NT2/D1 (cell line): ENCODE measurements at regions not wholly inside any gene's neighbourhood (a gene's known extent, or its start where the extent isn't known, plus 50 kb on each side); places are given as distances from the start of the nearest gene placed in this dataset.
"Not testable (repeated sequence)": the region's sequence is repeated elsewhere in the genome, so short reads cannot be mapped to it uniquely, and the experiment has no call there.

Experiments
- DNase-seq: peaks from one replicate; pipeline ENCODE4 v3.0.0-alpha.2; 2011; ENCODE audit warnings: low read depth, low spot score
- H3K27me3 ChIP-seq: 2 replicates; pipeline ENCODE4 v1.6.0; 2011; ENCODE audit warnings: mild to moderate bottlenecking; ENCODE audit not compliant: insufficient read length, insufficient read depth
- H3K36me3 ChIP-seq: 2 replicates; pipeline ENCODE4 v1.6.1; 2011; ENCODE audit warnings: mild to moderate bottlenecking, low read length, mixed read lengths; ENCODE audit not compliant: insufficient read depth, insufficient read length
- H3K4me1 ChIP-seq: 2 replicates; pipeline ENCODE4 v1.5.1; 2011; ENCODE audit not compliant: insufficient read depth, insufficient read length
- H3K4me3 ChIP-seq: 2 replicates; pipeline ENCODE4 v1.5.1; 2011; ENCODE audit warnings: low read depth; ENCODE audit not compliant: insufficient read length
- H3K9ac ChIP-seq: 2 replicates; pipeline ENCODE4 v1.6.0; 2011; ENCODE audit warnings: low read depth; ENCODE audit not compliant: insufficient read length
- H3K9me3 ChIP-seq: 2 replicates; pipeline ENCODE4 v1.5.1; 2011; ENCODE audit warnings: mild to moderate bottlenecking, low read length; ENCODE audit not compliant: insufficient read depth
- SUZ12 ChIP-seq: IDR thresholded peaks from 2 replicates; pipeline ENCODE4 v1.6.1; 2011; ENCODE audit not compliant: insufficient read length, insufficient read depth; ENCODE audit errors: extremely low read depth
- YY1 ChIP-seq: IDR thresholded peaks from 2 replicates; pipeline ENCODE4 v1.6.1; 2011; ENCODE audit not compliant: insufficient read length, insufficient read depth
- ZNF274 ChIP-seq: IDR thresholded peaks from 2 replicates; pipeline ENCODE4 v1.6.1; 2011; ENCODE audit warnings: mild to moderate bottlenecking, low read depth, low read length

DNA sequence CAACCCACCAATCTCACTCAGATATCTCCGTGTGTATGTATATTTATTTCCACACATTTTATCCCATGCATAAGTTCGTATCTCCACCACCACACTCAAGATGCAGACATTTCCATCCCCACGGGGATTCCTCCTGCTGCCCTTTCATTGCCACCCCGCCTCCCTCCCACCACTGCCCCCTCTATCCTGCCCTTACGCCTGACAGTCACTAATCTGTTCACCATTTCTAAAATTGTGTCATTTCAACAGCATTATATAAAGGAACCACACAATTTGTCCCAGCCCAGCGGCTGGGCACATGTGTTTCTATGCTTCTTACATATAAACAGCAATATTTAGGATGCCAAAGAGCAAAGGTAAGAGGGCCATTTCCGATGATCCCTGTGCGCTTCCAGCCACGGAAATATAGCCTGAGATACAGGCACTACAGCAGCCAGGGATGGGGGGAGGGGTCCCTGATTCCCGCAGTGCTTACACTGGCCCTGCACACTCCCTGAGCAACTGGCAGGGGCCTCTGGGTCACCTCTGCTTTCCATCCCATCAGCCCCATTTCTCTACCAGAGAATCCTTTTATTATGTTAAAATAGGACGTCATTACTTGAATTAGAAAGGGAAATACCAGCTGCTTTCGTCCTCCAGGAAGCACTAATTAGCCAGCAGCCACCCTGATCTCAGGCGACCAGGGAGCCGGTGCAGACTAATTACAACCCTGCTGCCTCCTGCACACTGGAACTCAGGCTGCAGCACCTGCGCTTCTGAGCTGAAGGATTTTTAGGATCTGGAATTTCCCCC, 372.0 kb upstream of the ATP10A start:
- DNase-seq, result peak; percentile 74
- peak overlapping the region; percentile 72 for H3K9ac ChIP-seq

GRCh38 chr15:26232691-26233090, 369.6 kb upstream of the ATP10A start:
- TF ChIP-seq YY1, result no peak
- no peak for TF ChIP-seq SUZ12
- no peak for TF ChIP-seq ZNF274
- peaks cover 14% of the 10 kb centered on the region for H3K4me1 ChIP-seq
- H3K4me3 ChIP-seq, result no peak overlapping the region
- no peak for DNase-seq
- no peak overlapping the region for H3K9ac ChIP-seq
- H3K9me3 ChIP-seq, result peaks cover 14% of the 10 kb centered on the region; the same call in 1 of the 2 replicates
- H3K36me3 ChIP-seq, result no peaks in the 10 kb centered on the region
- peaks cover under 1% of the 10 kb centered on the region for H3K27me3 ChIP-seq

More for the DNA sequence above, 372.0 kb upstream of the ATP10A start:
- Histone ChIP-seq H3K4me1 (peaks cover 19% of the 10 kb centered on the region), H3K4me3 (no peak overlapping the region), H3K27me3 (peaks cover 3% of the 10 kb centered on the region), H3K9me3 (peaks cover 5% of the 10 kb centered on the region; the same call in 1 of the 2 replicates), H3K36me3 (no peaks in the 10 kb centered on the region)
- no peak for TF ChIP-seq YY1

- Histone ChIP-seq H3K9me3 (peaks cover 14% of the 10 kb centered on the region; the same call in 1 of the 2 replicates), H3K27me3 (no peaks in the 10 kb centered on the region), H3K4me1 (peaks cover 9% of the 10 kb centered on the region), H3K36me3 (no peaks in the 10 kb centered on the region), H3K9ac (no peak overlapping the region), H3K4me3 (no peak overlapping the region)
- no peak for TF ChIP-seq SUZ12
- TF ChIP-seq ZNF274, result no peak
- no peak for TF ChIP-seq YY1
- DNase-seq, result no peak
These were observed 368.0 kb upstream of the ATP10A start for GRCh38 chr15:26231096-26231495.

DNA sequence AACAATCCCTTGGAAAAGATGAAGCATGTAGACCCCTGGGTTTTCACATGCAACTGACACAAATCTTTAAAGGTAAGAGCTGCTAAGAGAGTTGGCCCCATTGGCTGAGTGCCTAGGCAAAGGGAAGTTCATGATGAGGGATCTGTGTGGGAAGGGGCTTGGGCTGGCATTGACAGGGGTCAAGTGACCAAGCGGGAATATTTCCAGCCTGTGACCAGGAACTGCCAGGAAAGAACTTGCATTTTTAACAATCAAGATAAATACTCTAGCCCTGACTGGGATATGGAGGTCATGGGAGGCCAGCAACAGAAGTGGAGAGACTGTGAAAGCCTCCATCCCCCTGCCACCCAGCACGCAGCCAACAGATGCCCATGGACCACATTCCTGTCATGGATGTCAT, 361.1 kb upstream of the ATP10A start:
- Histone ChIP-seq H3K27me3 (no peaks in the 10 kb centered on the region), H3K4me3 (no peak overlapping the region), H3K4me1 (no peaks in the 10 kb centered on the region), H3K36me3 (no peaks in the 10 kb centered on the region), H3K9me3 (peaks cover 9% of the 10 kb centered on the region; the same call in 1 of the 2 replicates), H3K9ac (no peak overlapping the region)
- DNase-seq, result no peak
- TF ChIP-seq ZNF274, result no peak
- no peak for TF ChIP-seq YY1
- TF ChIP-seq SUZ12, result no peak

GRCh38 chr15:26223720-26224119, 360.6 kb upstream of the ATP10A start:
- H3K36me3 ChIP-seq, result no peaks in the 10 kb centered on the region
- peaks cover 9% of the 10 kb centered on the region; the same call in 1 of the 2 replicates for H3K9me3 ChIP-seq
- no peak for TF ChIP-seq SUZ12
- TF ChIP-seq ZNF274, result no peak
- no peak for TF ChIP-seq YY1
- DNase-seq, result no peak
- no peak overlapping the region for H3K9ac ChIP-seq
- H3K4me3 ChIP-seq, result no peak overlapping the region
- H3K27me3 ChIP-seq, result no peaks in the 10 kb centered on the region
- no peaks in the 10 kb centered on the region for H3K4me1 ChIP-seq

GRCh38 chr15:26222781-26223180, 359.7 kb upstream of the ATP10A start:
- H3K9ac ChIP-seq, result no peak overlapping the region
- H3K27me3 ChIP-seq, result no peaks in the 10 kb centered on the region
- no peak for DNase-seq
- no peaks in the 10 kb centered on the region for H3K4me1 ChIP-seq
- peaks cover 1% of the 10 kb centered on the region; the same call in 1 of the 2 replicates for H3K9me3 ChIP-seq
- H3K36me3 ChIP-seq, result no peaks in the 10 kb centered on the region
- H3K4me3 ChIP-seq, result no peak overlapping the region
- TF ChIP-seq ZNF274, result no peak
- TF ChIP-seq YY1, result no peak
- no peak for TF ChIP-seq SUZ12

- H3K4me1 ChIP-seq, H3K4me3 ChIP-seq, H3K36me3 ChIP-seq, H3K27me3 ChIP-seq, H3K9ac ChIP-seq, DNase-seq, H3K9me3 ChIP-seq: not testable (repeated sequence)
These were observed 353.9 kb upstream of the ATP10A start for GRCh38 chr15:26217043-26217442.
